Coronary artery (tissue), 2 donors: ENCODE measurements at regions not wholly inside any gene's neighbourhood (a gene's known extent, or its start where the extent isn't known, plus 50 kb on each side); places are given as distances from the start of the nearest gene placed in this dataset.

Experiments used
- DNase-seq: peaks from one replicate; pipeline ENCODE4 v3.0.0-alpha.2; 2017; ENCODE audit warnings: low spot score
- H3K27ac ChIP-seq, 2 donors: fragments of 200-600 bp; sonication (generic); one replicate each; pipeline ENCODE4 v1.5.1; 2016 to 2019
- H3K4me3 ChIP-seq: fragments of 200-600 bp; sonication (generic); 2 replicates; pipeline ENCODE4 v1.5.1; 2016; ENCODE audit warnings: mild to moderate bottlenecking, moderate library complexity
- TF ChIP-seq, protein P1 (sequence below): fragments of 200-600 bp; sonication (generic); IDR thresholded peaks from one replicate; pipeline ENCODE4 v1.5.1; 2019; ENCODE audit warnings: antibody characterized with exemption

DNA sequence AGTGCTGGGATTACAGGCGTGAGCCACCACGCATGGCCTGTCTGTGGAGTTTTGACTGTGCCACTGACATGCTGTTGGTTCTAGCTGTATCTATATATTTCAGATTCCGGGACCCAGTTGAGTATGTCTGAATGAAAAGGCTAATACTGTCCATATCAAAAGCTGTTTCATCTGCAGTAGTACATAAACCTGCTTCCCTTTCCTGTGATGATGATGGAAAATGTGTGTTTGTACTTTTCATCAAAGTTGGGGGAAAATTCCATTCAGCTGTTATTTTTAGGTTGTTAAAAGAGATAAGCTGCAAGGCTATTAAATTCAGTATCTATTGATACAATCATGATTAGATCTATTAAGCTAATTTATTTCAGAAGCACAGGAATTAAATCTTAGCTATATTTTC is 237.6 kb upstream of the ADAMTSL1 start:
- TF ChIP-seq, protein P1, sequence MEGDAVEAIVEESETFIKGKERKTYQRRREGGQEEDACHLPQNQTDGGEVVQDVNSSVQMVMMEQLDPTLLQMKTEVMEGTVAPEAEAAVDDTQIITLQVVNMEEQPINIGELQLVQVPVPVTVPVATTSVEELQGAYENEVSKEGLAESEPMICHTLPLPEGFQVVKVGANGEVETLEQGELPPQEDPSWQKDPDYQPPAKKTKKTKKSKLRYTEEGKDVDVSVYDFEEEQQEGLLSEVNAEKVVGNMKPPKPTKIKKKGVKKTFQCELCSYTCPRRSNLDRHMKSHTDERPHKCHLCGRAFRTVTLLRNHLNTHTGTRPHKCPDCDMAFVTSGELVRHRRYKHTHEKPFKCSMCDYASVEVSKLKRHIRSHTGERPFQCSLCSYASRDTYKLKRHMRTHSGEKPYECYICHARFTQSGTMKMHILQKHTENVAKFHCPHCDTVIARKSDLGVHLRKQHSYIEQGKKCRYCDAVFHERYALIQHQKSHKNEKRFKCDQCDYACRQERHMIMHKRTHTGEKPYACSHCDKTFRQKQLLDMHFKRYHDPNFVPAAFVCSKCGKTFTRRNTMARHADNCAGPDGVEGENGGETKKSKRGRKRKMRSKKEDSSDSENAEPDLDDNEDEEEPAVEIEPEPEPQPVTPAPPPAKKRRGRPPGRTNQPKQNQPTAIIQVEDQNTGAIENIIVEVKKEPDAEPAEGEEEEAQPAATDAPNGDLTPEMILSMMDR, result no peak
- no peak overlapping the region for H3K27ac ChIP-seq
- no peak overlapping the region for H3K4me3 ChIP-seq
- no peak for DNase-seq

DNA sequence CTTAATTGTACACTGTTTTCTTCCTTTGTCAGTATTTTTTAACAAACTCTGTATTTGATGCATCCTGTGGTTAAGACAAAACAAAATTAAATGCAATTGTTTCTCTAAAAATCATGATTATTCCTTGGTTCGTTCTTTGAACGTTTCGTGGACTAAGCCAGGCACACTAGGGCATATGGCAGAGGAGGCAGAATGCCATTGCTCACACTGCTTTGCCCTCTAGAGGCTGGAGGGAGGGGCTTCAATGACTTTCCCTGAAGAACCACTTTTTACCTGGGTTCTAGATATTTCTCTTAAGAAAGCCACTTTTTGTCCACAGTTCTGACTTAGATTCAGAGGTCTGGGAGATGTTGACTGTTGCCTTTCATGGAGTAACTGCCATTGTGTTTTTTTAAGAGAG is 236.2 kb upstream of the ADAMTSL1 start:
- TF ChIP-seq, protein P1, result no peak
- Histone ChIP-seq H3K27ac (no peak overlapping the region), H3K4me3 (no peak overlapping the region)
- no peak for DNase-seq

DNA sequence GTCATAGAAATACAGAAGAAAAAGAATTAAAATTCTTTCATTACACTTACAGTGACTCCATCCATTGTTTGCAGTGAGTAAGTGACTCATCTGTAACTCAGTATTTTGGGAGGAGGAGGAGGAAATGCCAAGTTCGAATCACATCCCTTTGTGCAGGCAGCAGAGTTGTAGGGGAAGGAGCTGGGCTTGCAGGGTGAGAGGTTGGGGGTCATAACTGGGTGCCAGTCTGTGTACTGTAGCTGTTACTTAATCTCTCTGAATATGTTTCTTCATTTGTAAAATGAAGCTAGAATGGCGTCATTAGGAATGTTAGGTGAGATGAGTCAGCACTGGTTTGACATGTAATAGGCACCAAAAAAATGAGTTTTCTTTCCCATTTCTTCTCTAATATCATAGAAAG is 235.7 kb upstream of the ADAMTSL1 start:
- no peak overlapping the region for H3K4me3 ChIP-seq
- DNase-seq, result no peak
- TF ChIP-seq, protein P1, result no peak
- no peak overlapping the region for H3K27ac ChIP-seq

DNA sequence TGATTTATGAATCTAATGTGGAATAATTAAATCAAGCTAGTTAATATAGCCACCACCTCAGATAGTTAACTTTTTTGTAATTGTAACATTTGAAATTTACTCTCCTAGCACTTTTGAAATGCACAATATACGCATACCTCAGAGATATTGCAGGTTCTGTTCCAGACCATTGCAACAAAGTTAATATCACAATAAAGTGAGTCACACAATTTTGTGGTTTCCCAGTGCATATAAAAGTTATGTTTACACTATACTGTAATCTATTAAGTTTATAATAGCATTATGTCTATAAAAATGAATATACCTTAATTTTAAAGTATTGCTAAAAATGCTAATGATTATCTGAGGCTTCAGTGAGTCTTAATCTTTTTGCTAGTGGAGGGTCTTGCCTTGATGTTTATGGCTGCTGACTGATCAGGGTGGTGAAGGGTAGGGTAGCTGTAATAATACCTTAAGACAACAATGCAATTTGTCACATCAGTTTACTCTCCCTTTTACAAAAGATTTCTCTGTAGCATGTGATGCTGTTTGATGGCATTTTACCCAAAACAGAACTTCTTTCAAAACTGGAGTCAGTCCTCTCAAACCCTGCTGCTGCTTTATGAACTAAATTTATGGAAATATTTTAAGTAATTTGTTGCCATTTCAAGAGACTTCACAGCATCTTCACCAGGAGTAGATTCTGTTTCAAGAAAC is 235.1 kb upstream of the ADAMTSL1 start:
- H3K4me3 ChIP-seq, result no peak overlapping the region
- H3K27ac ChIP-seq, result no peak overlapping the region
- DNase-seq, result no peak
- TF ChIP-seq, protein P1, result no peak

DNA sequence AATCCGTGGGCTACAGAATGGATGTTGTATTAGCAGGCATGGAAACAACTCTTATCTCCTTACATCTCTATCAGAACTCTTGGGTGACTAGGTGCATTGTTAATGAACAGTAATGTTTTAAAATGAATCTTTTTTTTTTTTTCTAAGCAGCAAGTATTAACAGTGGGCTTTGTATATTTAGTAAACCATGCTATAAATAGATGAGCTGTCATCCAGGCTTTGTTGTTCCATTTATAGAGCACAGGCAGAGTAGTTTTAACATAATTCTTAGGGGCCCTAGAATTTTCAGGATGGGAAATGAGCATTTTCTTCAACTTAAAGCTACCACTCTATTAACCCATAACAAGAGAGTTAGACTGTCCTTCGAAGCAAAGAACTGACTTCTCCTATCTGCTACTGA is 233.7 kb upstream of the ADAMTSL1 start:
- no peak overlapping the region for H3K27ac ChIP-seq
- no peak overlapping the region for H3K4me3 ChIP-seq
- no peak for DNase-seq
- TF ChIP-seq, protein P1, result no peak

DNA sequence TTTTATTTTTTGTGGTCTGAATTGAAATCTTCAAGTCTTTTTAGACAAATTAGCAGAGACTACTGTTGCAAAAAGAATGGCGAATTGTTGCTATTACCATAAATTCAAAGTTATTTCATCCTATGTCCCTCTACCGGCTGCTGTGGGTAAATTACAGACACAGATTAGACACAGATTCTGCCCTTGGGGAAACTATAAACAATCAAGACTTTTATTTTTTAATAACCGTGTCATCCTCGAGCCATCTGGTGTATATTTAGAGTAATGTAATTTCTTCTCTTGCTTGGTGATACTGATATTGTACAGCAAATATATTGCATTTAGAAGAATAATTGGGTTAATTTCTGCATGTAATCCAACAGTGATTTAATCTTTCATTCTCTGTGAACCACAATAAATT is 228.0 kb upstream of the ADAMTSL1 start:
- TF ChIP-seq, protein P1, result no peak
- no peak overlapping the region for H3K27ac ChIP-seq
- DNase-seq, result no peak
- H3K4me3 ChIP-seq, result no peak overlapping the region

DNA sequence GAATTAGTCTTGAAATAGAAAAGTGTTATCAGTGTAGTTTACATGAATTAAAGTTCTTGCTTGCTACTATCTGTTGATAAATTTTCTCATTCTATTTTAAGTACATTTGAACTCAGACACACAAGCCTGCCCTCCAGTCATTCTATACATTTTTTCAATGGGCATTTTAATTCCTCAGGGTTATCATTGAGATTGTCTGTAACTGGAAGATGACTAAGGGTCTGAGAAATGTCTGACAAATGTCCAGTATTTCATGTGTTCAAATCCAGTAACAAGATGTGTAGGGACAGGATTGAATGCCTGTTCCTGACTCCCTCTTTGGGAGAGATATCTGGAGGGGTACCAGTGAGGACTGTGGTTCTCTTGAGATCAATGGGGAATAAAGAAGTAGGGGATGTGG is 223.9 kb upstream of the ADAMTSL1 start:
- TF ChIP-seq, protein P1, result no peak
- Histone ChIP-seq H3K27ac (no peak overlapping the region), H3K4me3 (no peak overlapping the region)
- DNase-seq, result no peak
